Neural cell (in vitro differentiated cells): ENCODE measurements at regions not wholly inside any gene's neighbourhood (a gene's known extent, or its start where the extent isn't known, plus 50 kb on each side); places are given as distances from the start of the nearest gene placed in this dataset.

Experiments
- H2AFZ ChIP-seq: fragments of 200-600, 300-800 bp; sonication (generic), shearing (Covaris generic); 2 replicates; pipeline ENCODE4 v1.6.0; 2014; ENCODE audit warnings: low read depth, mild to moderate bottlenecking, antibody characterized with exemption, low read length, moderate library complexity
- H3F3A ChIP-seq: fragments of 200-600 bp; shearing (Covaris generic); 2 replicates; pipeline ENCODE4 v1.6.1; 2016; ENCODE audit warnings: mild to moderate bottlenecking, moderate library complexity, mixed read lengths, antibody characterized with exemption, low read length; ENCODE audit not compliant: insufficient read depth, poor library complexity, severe bottlenecking
- H3K27ac ChIP-seq: fragments of 200-600, 300-800 bp; sonication (generic), shearing (Covaris generic); 2 replicates; pipeline ENCODE4 v1.5.1; 2014; ENCODE audit warnings: mild to moderate bottlenecking, low read length, moderate library complexity
- H3K27me3 ChIP-seq: fragments of 300-800, 200-600 bp; sonication (generic), shearing (Covaris generic); 2 replicates; pipeline ENCODE4 v1.6.0; 2014; ENCODE audit warnings: mild to moderate bottlenecking, low read depth, low read length, moderate library complexity; ENCODE audit not compliant: insufficient read depth
- H3K36me3 ChIP-seq: fragments of 300-800, 200-600 bp; sonication (generic), shearing (Covaris generic); 2 replicates; pipeline ENCODE4 v1.5.1; 2014; ENCODE audit warnings: mild to moderate bottlenecking, antibody characterized with exemption, low read length, moderate library complexity; ENCODE audit not compliant: insufficient read depth
- H3K4me2 ChIP-seq: fragments of 300-800, 200-600 bp; sonication (generic), shearing (Covaris generic); 2 replicates; pipeline ENCODE4 v1.6.0; 2014; ENCODE audit warnings: mild to moderate bottlenecking, low read length
- H3K4me3 ChIP-seq: fragments of 300-800, 200-600 bp; sonication (generic), shearing (Covaris generic); 2 replicates; pipeline ENCODE4 v1.5.1; 2014; ENCODE audit warnings: mild to moderate bottlenecking, low read length, moderate library complexity
- H3K79me2 ChIP-seq: fragments of 200-600 bp; shearing (Covaris generic); replicated peaks from 2 replicates; pipeline ENCODE4 v1.6.0; 2014; ENCODE audit warnings: mild to moderate bottlenecking, low read length, moderate library complexity; ENCODE audit not compliant: insufficient read depth
- H3K9ac ChIP-seq: fragments of 300-800, 200-600 bp; sonication (generic), shearing (Covaris generic); 2 replicates; pipeline ENCODE4 v1.6.1; 2016; ENCODE audit warnings: mild to moderate bottlenecking, low read length, mixed read lengths
- H3K9me2 ChIP-seq: fragments of 200-600 bp; shearing (Covaris generic); 2 replicates; pipeline ENCODE4 v1.6.1; 2016; ENCODE audit warnings: mild to moderate bottlenecking, low read length, mixed read lengths; ENCODE audit not compliant: insufficient read depth
- H3K9me3 ChIP-seq: fragments of 200-600, 300-800 bp; sonication (generic), shearing (Covaris generic); 2 replicates; pipeline ENCODE4 v1.6.1; 2016; ENCODE audit warnings: mild to moderate bottlenecking, mixed run types, low read length, moderate library complexity, mixed read lengths
- H4K20me1 ChIP-seq: fragments of 200-600 bp; shearing (Covaris generic); 2 replicates; pipeline ENCODE4 v1.6.1; 2016; ENCODE audit warnings: mild to moderate bottlenecking, mixed run types; ENCODE audit not compliant: insufficient read depth
- CTCF ChIP-seq: fragments of 450-650 bp; IDR thresholded peaks from 2 replicates; pipeline ENCODE4 v1.5.1; 2014; ENCODE audit warnings: antibody characterized with exemption, mild to moderate bottlenecking, moderate library complexity; ENCODE audit not compliant: poor library complexity, severe bottlenecking
- EP300 ChIP-seq: fragments of 450-650 bp; conservative IDR thresholded peaks from 2 replicates; pipeline ENCODE4 v1.6.1; 2014; ENCODE audit warnings: antibody characterized with exemption, mild to moderate bottlenecking, moderate library complexity; ENCODE audit not compliant: poor library complexity, severe bottlenecking
- EZH2 ChIP-seq: fragments of 200-600, 300-800 bp; shearing (Covaris generic), sonication (generic); IDR thresholded peaks from 2 replicates; pipeline ENCODE4 v1.6.1; 2014; ENCODE audit warnings: antibody characterized with exemption, low read length, borderline replicate concordance, mild to moderate bottlenecking; ENCODE audit not compliant: insufficient read depth, poor library complexity, severe bottlenecking
- MXI1 ChIP-seq: fragments of 450-650 bp; conservative IDR thresholded peaks from 2 replicates; pipeline ENCODE4 v1.6.1; 2014; ENCODE audit warnings: antibody characterized with exemption, mild to moderate bottlenecking; ENCODE audit not compliant: poor library complexity, severe bottlenecking
- POLR2AphosphoS5 ChIP-seq: IDR thresholded peaks from 2 replicates; pipeline ENCODE4 v1.6.1; 2012
- RAD21 ChIP-seq: fragments of 450-650 bp; conservative IDR thresholded peaks from 2 replicates; pipeline ENCODE4 v1.6.1; 2014; ENCODE audit warnings: antibody characterized with exemption, mild to moderate bottlenecking, moderate library complexity
- REST ChIP-seq: IDR thresholded peaks from 2 replicates; pipeline ENCODE4 v1.6.1; 2012; ENCODE audit warnings: borderline replicate concordance
- SMC3 ChIP-seq: fragments of 450-650 bp; conservative IDR thresholded peaks from 2 replicates; pipeline ENCODE4 v1.6.1; 2014; ENCODE audit warnings: antibody characterized with exemption, mild to moderate bottlenecking, moderate library complexity; ENCODE audit not compliant: poor library complexity
- TAF1 ChIP-seq: IDR thresholded peaks from 2 replicates; pipeline ENCODE4 v1.6.1; 2012; ENCODE audit warnings: low read depth

GRCh38 chr3:40872258-40872920 is 326.9 kb upstream of the CTNNB1 start:
- TF ChIP-seq MXI1: no peak
- no peak for TF ChIP-seq EZH2
- peak; percentile 76 for TF ChIP-seq EP300
- no peak for TF ChIP-seq RAD21
- TF ChIP-seq POLR2AphosphoS5: peak; percentile 61
- no peak for TF ChIP-seq TAF1
- Histone ChIP-seq H3K4me3 (peak overlapping the region; percentile 7), H3K9me3 (no peaks in the 10 kb centered on the region), H2AFZ (no peak overlapping the region), H3K79me2 (no peaks in the 10 kb centered on the region), H3K27ac (peak overlapping the region; percentile 19), H3K9ac (no peak overlapping the region), H3K27me3 (no peaks in the 10 kb centered on the region), H3K36me3 (no peaks in the 10 kb centered on the region), H4K20me1 (no peaks in the 10 kb centered on the region), H3K9me2 (no peaks in the 10 kb centered on the region), H3K4me2 (no peak overlapping the region), H3F3A (no peaks in the 10 kb centered on the region)

- H4K20me1 ChIP-seq: no peaks in the 10 kb centered on the region
- H3K9me2 ChIP-seq: no peaks in the 10 kb centered on the region
- no peaks in the 10 kb centered on the region for H3F3A ChIP-seq
- no peak overlapping the region for H3K9ac ChIP-seq
- H2AFZ ChIP-seq: no peak overlapping the region
- no peak for TF ChIP-seq EZH2
- no peak for TF ChIP-seq RAD21
- H3K27ac ChIP-seq: no peak overlapping the region
- no peak overlapping the region for H3K4me3 ChIP-seq
- no peak overlapping the region for H3K4me2 ChIP-seq
- H3K27me3 ChIP-seq: no peaks in the 10 kb centered on the region
- no peaks in the 10 kb centered on the region for H3K36me3 ChIP-seq
- H3K9me3 ChIP-seq: no peaks in the 10 kb centered on the region
- H3K79me2 ChIP-seq: no peaks in the 10 kb centered on the region
Observed at GRCh38 chr3:40873476-40873875, 325.8 kb upstream of the CTNNB1 start.

- Histone ChIP-seq H3K27me3 (no peaks in the 10 kb centered on the region), H3K4me3 (no peak overlapping the region), H3K79me2 (no peaks in the 10 kb centered on the region), H2AFZ (no peak overlapping the region), H3K27ac (no peak overlapping the region), H3K9ac (no peak overlapping the region), H3F3A (no peaks in the 10 kb centered on the region), H3K9me2 (no peaks in the 10 kb centered on the region), H3K9me3 (no peaks in the 10 kb centered on the region), H3K4me2 (no peak overlapping the region), H4K20me1 (no peaks in the 10 kb centered on the region), H3K36me3 (no peaks in the 10 kb centered on the region)
- no peak for TF ChIP-seq EP300
Observed at GRCh38 chr3:40873934-40874699, 325.2 kb upstream of the CTNNB1 start.

- Histone ChIP-seq H3K27ac (no peak overlapping the region), H3K9ac (no peak overlapping the region)
- no peak for TF ChIP-seq REST
- no peak for TF ChIP-seq EZH2
- no peak for TF ChIP-seq TAF1
- no peak for TF ChIP-seq CTCF
- no peak for TF ChIP-seq MXI1
- TF ChIP-seq EP300: no peak
- TF ChIP-seq POLR2AphosphoS5: no peak
- no peak for TF ChIP-seq RAD21
- TF ChIP-seq SMC3: no peak
Observed at GRCh38 chr3:40875581-40875980, 323.7 kb upstream of the CTNNB1 start.

More at GRCh38 chr3:40875581-40875980, 323.7 kb upstream of the CTNNB1 start:
- no peak overlapping the region for H2AFZ ChIP-seq
- H3K79me2 ChIP-seq: no peaks in the 10 kb centered on the region
- H4K20me1 ChIP-seq: no peaks in the 10 kb centered on the region
- H3F3A ChIP-seq: no peaks in the 10 kb centered on the region
- no peaks in the 10 kb centered on the region for H3K9me2 ChIP-seq
- no peaks in the 10 kb centered on the region for H3K9me3 ChIP-seq
- H3K36me3 ChIP-seq: no peaks in the 10 kb centered on the region
- no peak overlapping the region for H3K4me2 ChIP-seq
- no peaks in the 10 kb centered on the region for H3K27me3 ChIP-seq
- no peak overlapping the region for H3K4me3 ChIP-seq
